KMS-11 (cell line): ENCODE measurements at regions not wholly inside any gene's neighbourhood (a gene's known extent, or its start where the extent isn't known, plus 50 kb on each side); places are given as distances from the start of the nearest gene placed in this dataset.

ENCODE experiments used
- H2AFZ ChIP-seq: fragments of 200-600 bp; sonication (generic); 2 replicates; pipeline ENCODE4 v1.6.1; 2016; ENCODE audit warnings: antibody characterized with exemption, mixed run types, low read depth
- H3K27ac ChIP-seq: fragments of 200-600 bp; sonication (generic); 2 replicates; pipeline ENCODE4 v1.6.1; 2016; ENCODE audit warnings: mild to moderate bottlenecking, mixed run types
- H3K27me3 ChIP-seq: fragments of 200-600 bp; sonication (generic); 2 replicates; pipeline ENCODE4 v1.6.1; 2017; ENCODE audit warnings: mild to moderate bottlenecking, low read depth, mixed run types, moderate library complexity; ENCODE audit not compliant: insufficient read depth
- H3K36me3 ChIP-seq: fragments of 200-600 bp; sonication (generic); 2 replicates; pipeline ENCODE4 v1.6.1; 2017; ENCODE audit warnings: mild to moderate bottlenecking, mixed run types; ENCODE audit not compliant: insufficient read depth
- H3K4me1 ChIP-seq: fragments of 200-600 bp; sonication (generic); 2 replicates; pipeline ENCODE4 v1.6.1; 2016; ENCODE audit warnings: mild to moderate bottlenecking, low read depth, mixed run types; ENCODE audit not compliant: poor library complexity, severe bottlenecking
- H3K4me2 ChIP-seq: fragments of 200-600 bp; sonication (generic); 2 replicates; pipeline ENCODE4 v1.7.0; 2016; ENCODE audit warnings: mild to moderate bottlenecking, mixed run types
- H3K4me3 ChIP-seq: fragments of 200-600 bp; sonication (generic); IDR thresholded peaks from 2 replicates; pipeline ENCODE4 v1.6.1; 2017; ENCODE audit warnings: low read depth, low read length, mixed read lengths; ENCODE audit not compliant: insufficient read depth
- H3K79me2 ChIP-seq: fragments of 200-600 bp; sonication (generic); 2 replicates; pipeline ENCODE4 v1.6.1; 2016; ENCODE audit warnings: low read depth, mixed run types; ENCODE audit not compliant: insufficient read depth
- H3K9ac ChIP-seq: fragments of 200-600 bp; sonication (generic); 2 replicates; pipeline ENCODE4 v1.6.1; 2016; ENCODE audit warnings: mild to moderate bottlenecking, mixed run types
- H4K20me1 ChIP-seq: fragments of 200-600 bp; sonication (generic); 2 replicates; pipeline ENCODE4 v1.6.1; 2016; ENCODE audit warnings: mild to moderate bottlenecking, mixed run types; ENCODE audit not compliant: insufficient read depth
- CTCF ChIP-seq: fragments of 200-600 bp; sonication (generic); conservative IDR thresholded peaks from 2 replicates; pipeline ENCODE4 v1.6.1; 2017; ENCODE audit warnings: low read depth, mild to moderate bottlenecking, antibody characterized with exemption, low read length, moderate library complexity, mixed read lengths

DNA sequence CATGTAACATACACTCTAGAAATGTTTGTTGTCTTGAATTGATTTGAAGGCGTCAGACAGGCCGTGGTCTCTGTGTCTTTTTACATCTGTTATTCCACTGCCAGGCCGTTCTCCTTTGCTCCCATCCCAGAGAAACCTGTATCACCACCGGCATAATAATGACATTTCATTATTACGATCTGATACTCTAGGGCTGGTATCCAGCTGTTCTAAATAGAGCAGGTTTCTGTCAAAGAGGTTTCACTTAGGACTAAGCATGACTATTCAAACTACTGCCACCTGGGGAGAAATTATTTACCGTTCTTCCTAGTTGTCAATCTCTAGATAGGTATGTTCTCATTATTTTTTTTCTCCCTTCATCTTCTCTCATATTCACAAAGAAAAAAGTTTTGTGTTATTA, 1016.2 kb upstream of the EEF2KMT start:
- Histone ChIP-seq H3K27me3 (no peaks in the 10 kb centered on the region), H3K4me1 (no peaks in the 10 kb centered on the region), H3K36me3 (no peaks in the 10 kb centered on the region), H3K9ac (no peak overlapping the region), H3K4me2 (no peak overlapping the region), H3K4me3 (no peak overlapping the region), H2AFZ (no peak overlapping the region), H3K79me2 (no peaks in the 10 kb centered on the region), H4K20me1 (no peaks in the 10 kb centered on the region), H3K27ac (no peak overlapping the region)
- no peak for TF ChIP-seq CTCF

GRCh38 chr16:6112700-6113099, 1015.1 kb upstream of the EEF2KMT start:
- Histone ChIP-seq H3K36me3 (no peaks in the 10 kb centered on the region), H2AFZ (no peak overlapping the region), H4K20me1 (no peaks in the 10 kb centered on the region), H3K79me2 (no peaks in the 10 kb centered on the region), H3K27ac (no peak overlapping the region), H3K4me1 (no peaks in the 10 kb centered on the region), H3K27me3 (no peaks in the 10 kb centered on the region), H3K9ac (no peak overlapping the region), H3K4me2 (no peak overlapping the region), H3K4me3 (no peak overlapping the region)
- no peak for TF ChIP-seq CTCF

- no peaks in the 10 kb centered on the region for H3K4me1 ChIP-seq
- no peak overlapping the region for H2AFZ ChIP-seq
- H3K4me3 ChIP-seq: no peak overlapping the region
- no peaks in the 10 kb centered on the region for H3K27me3 ChIP-seq
- H3K36me3 ChIP-seq: no peaks in the 10 kb centered on the region
- H3K27ac ChIP-seq: no peak overlapping the region
- H3K4me2 ChIP-seq: no peak overlapping the region
- no peak for TF ChIP-seq CTCF
- no peak overlapping the region for H3K9ac ChIP-seq
- H4K20me1 ChIP-seq: no peaks in the 10 kb centered on the region
- H3K79me2 ChIP-seq: no peaks in the 10 kb centered on the region
Observed at GRCh38 chr16:6111390-6111789, 1013.8 kb upstream of the EEF2KMT start.

DNA sequence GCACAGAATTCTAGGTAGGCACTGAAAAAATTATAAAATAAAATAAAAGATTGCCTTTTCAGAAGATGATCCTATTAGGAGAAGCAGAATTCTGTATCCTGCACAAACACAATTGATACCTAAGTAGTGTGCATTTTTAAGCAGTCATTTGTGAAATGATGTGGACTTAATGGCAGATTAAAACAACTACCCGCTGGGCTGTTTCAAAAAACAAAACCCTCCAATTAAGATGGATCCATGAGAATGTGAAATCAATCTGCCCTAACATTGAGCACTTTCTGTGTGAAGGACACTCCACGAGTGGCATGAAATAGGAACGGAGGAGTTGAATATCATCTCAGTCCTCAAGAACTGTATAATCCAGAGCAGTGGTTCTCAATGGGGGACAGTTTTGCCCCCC, 1012.8 kb upstream of the EEF2KMT start:
- no peaks in the 10 kb centered on the region for H3K4me1 ChIP-seq
- no peak for TF ChIP-seq CTCF
- H4K20me1 ChIP-seq: no peaks in the 10 kb centered on the region
- no peak overlapping the region for H3K4me3 ChIP-seq
- no peak overlapping the region for H3K4me2 ChIP-seq
- no peaks in the 10 kb centered on the region for H3K79me2 ChIP-seq
- no peaks in the 10 kb centered on the region for H3K36me3 ChIP-seq
- H3K27ac ChIP-seq: no peak overlapping the region
- H3K27me3 ChIP-seq: no peaks in the 10 kb centered on the region
- H3K9ac ChIP-seq: no peak overlapping the region
- H2AFZ ChIP-seq: no peak overlapping the region

GRCh38 chr16:6106061-6106460, 1008.5 kb upstream of the EEF2KMT start:
- Histone ChIP-seq H3K36me3 (no peaks in the 10 kb centered on the region), H3K79me2 (no peaks in the 10 kb centered on the region), H3K4me3 (no peak overlapping the region), H4K20me1 (no peaks in the 10 kb centered on the region), H3K4me1 (no peaks in the 10 kb centered on the region), H3K27ac (no peak overlapping the region), H3K9ac (no peak overlapping the region), H3K4me2 (no peak overlapping the region), H3K27me3 (no peaks in the 10 kb centered on the region), H2AFZ (no peak overlapping the region)
- no peak for TF ChIP-seq CTCF
